Upper lobe of left lung (tissue), 4 donors: ENCODE measurements at regions not wholly inside any gene's neighbourhood (a gene's known extent, or its start where the extent isn't known, plus 50 kb on each side); places are given as distances from the start of the nearest gene placed in this dataset.
"Not testable (repeated sequence)": the region's sequence is repeated elsewhere in the genome, so short reads cannot be mapped to it uniquely, and the experiment has no call there.

Experiments used
- EP300 ChIP-seq, 4 donors: sonication (generic); formaldehyde crosslinking; IDR thresholded peaks; one replicate each; pipeline ENCODE4 v1.5.1; 2017; ENCODE audit warnings: antibody characterized with exemption in 4 of 4, control low read depth in 2 of 4
- POLR2A ChIP-seq, 4 donors: fragments of 450-650 bp; IDR thresholded peaks; one replicate each; pipeline ENCODE4 v1.5.1; 2016 to 2017; ENCODE audit warnings: antibody characterized with exemption in 4 of 4, mild to moderate bottlenecking in 2 of 4
- POLR2AphosphoS5 ChIP-seq, 2 donors: sonication (generic); formaldehyde crosslinking; IDR thresholded peaks; one replicate each; pipeline ENCODE4 v1.5.1; 2017; ENCODE audit warnings: antibody characterized with exemption in 2 of 2
- TF ChIP-seq, protein P1 (sequence below), 6 experiments: fragments of 450-650 bp in 4 of 6; fragments of 200-600 bp in 2 of 6; sonication (generic) in 2 of 6; IDR thresholded peaks; one replicate each; pipeline ENCODE4 v1.5.1; 2016 to 2019; ENCODE audit warnings: antibody characterized with exemption in 6 of 6

- not testable (repeated sequence) for TF ChIP-seq POLR2A, EP300, POLR2AphosphoS5 (IDR thresholded peaks at IDR 0.05)
- TF ChIP-seq, protein P1, sequence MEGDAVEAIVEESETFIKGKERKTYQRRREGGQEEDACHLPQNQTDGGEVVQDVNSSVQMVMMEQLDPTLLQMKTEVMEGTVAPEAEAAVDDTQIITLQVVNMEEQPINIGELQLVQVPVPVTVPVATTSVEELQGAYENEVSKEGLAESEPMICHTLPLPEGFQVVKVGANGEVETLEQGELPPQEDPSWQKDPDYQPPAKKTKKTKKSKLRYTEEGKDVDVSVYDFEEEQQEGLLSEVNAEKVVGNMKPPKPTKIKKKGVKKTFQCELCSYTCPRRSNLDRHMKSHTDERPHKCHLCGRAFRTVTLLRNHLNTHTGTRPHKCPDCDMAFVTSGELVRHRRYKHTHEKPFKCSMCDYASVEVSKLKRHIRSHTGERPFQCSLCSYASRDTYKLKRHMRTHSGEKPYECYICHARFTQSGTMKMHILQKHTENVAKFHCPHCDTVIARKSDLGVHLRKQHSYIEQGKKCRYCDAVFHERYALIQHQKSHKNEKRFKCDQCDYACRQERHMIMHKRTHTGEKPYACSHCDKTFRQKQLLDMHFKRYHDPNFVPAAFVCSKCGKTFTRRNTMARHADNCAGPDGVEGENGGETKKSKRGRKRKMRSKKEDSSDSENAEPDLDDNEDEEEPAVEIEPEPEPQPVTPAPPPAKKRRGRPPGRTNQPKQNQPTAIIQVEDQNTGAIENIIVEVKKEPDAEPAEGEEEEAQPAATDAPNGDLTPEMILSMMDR (IDR thresholded peaks at IDR 0.05): not testable (repeated sequence)
These were observed 932.0 kb upstream of the PCDH7 start for GRCh38 chr4:29788123-29788522.
